GM19468 (cell line): ENCODE measurements at regions not wholly inside any gene's neighbourhood (a gene's known extent, or its start where the extent isn't known, plus 50 kb on each side); places are given as distances from the start of the nearest gene placed in this dataset.
"Not testable (repeated sequence)": the region's sequence is repeated elsewhere in the genome, so short reads cannot be mapped to it uniquely, and the experiment has no call there.

Experiments used
- ATAC-seq: cut with Tn5 transposase; IDR thresholded peaks from one replicate; pipeline ENCODE4 v1.9.1; 2021; ENCODE audit warnings: mild to moderate bottlenecking, moderate library complexity, moderate number of reproducible peaks; ENCODE audit not compliant: unreplicated experiment; ENCODE audit errors: extremely low read depth

DNA sequence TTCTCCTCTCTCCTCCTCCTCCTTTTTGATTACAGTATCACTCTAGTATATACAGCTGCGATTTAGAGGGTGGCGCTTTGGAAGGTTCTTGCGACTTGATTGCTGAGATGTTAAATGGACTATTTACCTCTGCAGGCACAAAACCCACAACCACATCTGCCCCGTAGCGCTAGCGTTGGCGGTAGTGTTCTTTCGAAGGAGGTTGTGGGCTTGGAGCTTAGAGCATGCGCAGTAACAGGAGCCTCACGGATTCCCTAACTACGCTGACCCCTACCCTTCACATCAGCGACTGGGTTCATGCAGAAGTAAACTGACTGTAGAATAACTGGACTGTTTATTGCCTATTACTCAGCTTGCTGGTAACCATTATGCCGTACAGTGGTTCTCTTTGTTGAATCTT, 58.0 kb downstream of the CGGBP1 start:
- ATAC-seq, result no peak

DNA sequence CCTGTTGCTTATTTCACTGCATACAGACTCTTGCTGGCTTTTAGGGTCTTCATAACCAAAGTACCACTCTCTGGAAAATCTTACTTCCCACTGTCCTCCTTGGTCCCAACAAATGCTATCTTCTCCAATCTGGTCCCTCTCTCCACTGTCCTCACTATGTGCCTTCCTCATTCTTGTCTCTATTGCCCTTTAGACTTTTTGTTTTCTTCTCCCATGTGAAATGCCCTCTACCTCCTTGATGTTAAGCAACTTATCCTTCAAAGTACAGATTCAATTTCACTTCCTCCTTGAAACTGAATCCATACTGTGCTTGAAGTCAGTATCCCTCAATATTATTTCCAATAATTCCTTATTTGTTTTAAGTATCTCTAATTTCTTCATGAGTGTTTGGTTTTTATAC, 60.8 kb downstream of the CGGBP1 start:
- no peak for ATAC-seq

DNA sequence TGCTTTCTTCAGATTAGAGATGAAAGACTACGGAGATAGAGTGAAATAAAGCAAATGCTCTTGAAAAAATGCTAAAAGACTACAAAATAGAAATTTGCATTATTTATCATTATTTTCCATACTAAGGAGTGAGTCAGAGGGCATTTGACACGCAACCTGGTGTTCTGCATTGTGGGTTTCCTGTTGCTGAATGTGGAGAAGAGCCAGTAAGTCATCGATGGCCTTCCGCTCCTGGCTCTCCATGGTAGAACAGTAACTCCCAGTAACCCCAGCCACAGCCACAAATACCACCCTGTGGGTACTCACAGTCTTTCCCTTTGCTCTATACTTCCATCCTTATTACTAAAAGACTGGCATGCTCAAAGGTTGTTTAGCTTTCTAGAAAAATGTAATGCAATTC, 61.5 kb downstream of the CGGBP1 start:
- ATAC-seq, result peak; percentile 78

DNA sequence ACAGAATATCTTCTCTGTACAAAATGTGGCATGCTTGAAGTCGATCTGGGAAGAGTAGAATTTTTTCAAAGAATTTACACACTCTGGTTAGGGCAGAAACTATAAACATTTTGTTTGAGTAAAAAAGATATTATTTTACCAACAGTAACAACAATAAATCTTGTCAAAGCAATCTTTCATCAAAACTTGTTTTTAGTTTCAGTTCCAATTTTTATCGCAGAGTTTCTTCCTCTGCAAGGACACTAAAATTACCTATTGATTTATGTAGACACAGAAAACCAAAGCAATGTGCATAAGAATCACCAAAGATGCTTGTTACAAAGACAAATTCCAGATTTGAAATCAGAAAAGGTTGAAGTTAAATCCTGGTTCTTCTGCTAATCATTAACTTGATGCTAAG, 61.9 kb downstream of the CGGBP1 start:
- ATAC-seq, result no peak

DNA sequence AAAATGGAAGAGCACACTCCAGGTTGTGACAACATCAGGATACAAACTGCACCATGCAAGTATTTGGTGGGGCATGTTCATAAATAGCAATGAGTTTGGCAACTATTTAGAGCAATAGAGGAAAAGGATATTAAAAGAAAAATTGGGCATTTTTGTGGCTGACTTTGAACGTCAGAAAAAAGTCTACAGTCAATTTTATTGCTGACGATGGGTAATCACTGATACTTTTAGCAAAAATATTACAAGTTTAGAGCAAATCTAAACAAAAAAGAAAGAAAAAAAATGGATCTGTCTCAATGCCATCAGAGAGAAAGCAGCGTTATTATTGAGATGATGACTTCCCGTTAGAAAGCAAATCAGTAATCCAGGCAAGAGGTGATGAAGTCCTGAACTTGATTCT, 65.2 kb downstream of the CGGBP1 start:
- no peak for ATAC-seq

DNA sequence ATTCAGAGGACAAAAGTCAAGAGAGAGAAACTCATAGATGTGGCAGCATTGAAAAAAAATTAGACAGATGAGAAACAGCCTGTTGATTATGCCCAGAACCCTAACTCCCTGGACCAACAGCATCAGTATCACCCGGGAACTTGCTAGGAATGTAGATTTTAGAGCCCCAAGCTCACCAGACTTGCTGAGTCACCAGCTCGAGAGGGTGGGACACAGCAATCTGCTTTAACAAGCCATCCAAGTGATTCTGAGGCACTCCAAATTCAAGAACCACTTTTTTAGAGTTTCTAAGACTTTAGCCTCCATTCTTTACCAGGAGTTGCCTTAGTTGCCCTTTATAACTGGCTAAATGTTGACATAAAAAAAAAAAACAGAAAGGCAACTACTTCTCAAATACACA, 70.9 kb downstream of the CGGBP1 start:
- ATAC-seq, result no peak

DNA sequence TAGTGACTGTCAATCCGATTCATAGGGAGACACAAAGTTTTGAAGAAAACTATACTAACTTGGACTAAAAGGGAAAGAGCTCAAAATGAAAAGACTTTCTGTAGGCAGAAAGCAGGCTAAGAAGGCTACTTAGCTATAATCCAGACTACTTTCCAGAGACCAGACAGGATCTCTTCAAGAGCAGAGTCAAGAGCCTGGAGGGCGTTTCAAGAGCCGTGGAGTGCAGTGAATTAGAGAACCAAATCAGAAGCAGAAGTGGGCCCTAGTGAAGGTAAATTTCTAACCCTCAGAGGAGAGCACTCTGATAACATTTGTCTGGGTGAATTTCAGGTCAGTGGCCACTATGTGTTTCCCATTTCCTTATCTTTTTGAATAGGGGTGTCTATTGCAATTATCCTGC, 76.4 kb downstream of the CGGBP1 start:
- no peak for ATAC-seq

DNA sequence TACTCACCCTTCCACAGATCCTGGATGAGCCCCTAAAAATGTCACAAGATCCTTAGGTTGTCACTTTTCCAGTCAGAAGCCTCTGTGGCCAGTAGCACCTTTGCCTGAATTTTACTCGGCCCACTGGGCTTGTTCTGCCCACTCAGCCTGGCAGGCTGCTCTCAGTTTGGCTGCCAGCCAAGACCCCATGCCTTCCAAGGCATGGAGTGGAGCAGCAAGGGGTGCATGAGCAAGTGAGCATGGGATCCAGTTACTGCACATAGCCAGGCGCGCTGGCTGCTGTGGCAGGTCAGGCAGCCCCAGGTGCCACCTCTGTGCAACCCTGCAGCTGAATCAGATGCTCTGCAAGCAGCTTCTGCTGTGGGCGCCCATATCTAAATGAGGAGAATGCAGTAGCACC, 79.3 kb downstream of the CGGBP1 start:
- ATAC-seq, result no peak

DNA sequence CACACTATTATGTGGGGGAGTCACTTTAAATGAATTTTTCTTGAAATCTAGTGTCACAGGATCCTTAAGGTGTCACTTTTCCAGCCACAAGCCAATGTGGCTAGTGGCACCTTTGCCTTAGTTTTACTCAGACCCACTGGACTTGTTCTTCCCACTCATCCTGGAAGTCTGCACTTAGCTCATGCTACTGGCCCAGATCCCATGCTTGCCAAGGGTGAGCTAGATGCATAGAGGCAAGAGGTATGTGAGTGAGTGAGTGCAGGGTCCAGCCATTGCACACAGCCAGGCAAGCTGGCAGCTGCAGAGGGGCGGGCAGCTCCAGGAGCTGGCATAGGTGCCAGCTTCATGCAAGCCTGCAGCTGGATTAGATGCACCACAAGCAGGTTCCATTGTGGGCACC, 81.0 kb downstream of the CGGBP1 start:
- no peak for ATAC-seq

DNA sequence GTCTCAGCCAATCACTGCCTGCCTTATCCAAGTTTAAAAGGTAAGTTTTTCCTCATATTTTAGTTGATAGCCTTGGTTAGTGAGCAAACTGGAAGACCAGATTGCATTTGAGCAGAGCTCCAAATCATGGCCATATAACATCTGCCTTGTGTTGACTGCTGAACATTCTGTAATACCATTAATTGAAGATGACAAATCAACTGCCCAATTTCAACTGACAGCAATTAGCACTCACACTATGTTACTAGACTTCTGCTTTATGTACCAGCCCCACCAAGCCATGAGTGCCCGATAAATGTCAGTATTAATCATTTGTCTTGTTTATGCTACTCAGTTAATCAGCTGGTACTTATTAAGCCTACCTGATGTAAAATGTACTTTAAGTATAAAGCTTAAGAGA, 83.1 kb downstream of the CGGBP1 start:
- ATAC-seq, result no peak

DNA sequence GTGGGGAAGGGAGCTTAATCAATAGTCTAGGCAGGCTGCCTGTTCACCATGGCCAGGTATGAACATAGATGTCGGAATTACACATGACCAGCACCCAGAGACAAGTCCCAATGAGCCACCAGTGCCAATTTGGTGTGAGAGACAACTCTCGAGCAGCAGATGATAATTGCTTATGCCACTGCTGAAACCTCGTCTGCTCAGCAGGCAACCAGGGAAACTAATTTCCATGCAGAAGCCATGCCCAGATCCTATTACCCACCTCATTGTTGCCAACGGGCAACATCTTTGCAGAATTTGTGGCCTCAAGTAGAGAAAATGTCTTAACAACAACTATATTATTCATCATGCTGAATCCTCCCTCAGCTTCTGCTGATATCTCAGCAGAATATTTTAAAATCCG, 84.9 kb downstream of the CGGBP1 start:
- no peak for ATAC-seq

DNA sequence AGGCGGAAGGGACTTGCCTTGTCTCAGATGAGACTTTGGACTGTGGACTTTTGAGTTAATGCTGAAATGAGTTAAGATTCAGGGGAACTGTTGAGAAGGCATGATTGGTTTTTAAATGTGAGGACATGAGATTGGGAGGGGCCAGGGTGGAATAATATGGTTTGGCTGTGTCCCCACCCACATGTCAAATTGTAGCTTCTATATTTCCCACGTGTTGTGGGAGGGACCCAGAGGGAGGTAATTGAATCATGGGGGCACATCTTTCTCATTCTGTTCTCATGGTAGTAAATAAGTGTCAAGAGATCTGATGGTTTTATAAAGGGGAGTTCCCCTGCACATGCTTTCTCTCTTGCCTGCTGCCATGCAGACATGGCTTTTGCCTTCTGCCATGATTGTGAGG, 89.2 kb downstream of the CGGBP1 start:
- no peak for ATAC-seq

DNA sequence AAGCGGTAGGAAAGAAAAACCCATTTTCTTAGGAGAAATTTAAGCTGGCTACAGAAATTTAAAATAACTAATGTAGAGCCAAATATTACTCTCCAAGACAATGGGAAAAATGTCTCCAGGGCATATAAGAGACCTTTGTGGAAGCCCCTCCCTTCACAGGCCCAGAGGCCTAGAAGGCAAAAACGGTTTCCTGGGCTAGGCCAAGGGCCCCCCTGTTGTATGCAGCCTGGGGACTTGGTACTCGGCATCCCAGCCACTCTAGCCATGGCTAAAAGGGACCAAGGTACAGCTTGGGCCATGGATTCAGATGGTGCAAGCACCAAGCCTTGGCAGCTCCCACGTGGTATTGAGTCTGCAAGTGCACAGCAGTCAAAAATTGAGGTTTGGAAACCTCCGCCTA, 90.1 kb downstream of the CGGBP1 start:
- ATAC-seq, result no peak

DNA sequence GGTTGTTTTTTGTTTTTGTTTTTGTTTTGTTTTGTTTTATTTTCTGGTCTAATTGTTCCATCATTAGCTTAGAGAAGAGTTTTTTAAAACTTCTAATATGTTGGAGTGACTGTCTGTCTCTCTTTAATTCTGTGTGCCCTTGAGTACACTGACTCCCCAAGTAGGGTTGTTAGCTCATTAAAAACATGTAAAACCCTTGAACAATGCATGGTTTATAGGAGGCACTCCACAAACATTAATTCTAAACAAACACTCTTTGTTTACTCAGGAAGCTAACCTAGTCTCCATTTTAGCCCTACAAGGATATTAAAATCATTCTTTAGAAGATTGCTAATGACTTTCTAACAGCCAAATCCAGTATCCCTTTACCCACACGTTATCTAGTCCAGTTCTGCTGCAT, 100.5 kb downstream of the CGGBP1 start:
- ATAC-seq, result no peak

DNA sequence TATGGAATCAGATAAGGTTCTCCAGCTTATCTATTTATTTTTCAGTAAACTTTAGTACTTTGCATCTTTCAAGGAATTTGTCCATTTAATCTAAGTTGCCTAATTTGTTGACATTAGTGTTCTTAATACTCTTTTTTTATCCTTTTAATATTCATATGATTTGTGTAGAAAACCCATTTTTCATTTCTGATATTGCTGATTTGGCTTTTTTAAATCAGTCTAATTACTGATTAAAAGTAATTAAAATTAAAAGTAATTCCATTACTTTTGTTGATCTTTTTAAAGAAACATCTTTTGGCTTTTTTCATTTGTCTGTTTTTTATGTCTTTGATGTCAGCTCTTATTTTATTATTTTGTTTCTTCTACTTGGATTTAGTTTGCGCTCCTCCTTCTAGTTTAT, 101.2 kb downstream of the CGGBP1 start:
- no peak for ATAC-seq

DNA sequence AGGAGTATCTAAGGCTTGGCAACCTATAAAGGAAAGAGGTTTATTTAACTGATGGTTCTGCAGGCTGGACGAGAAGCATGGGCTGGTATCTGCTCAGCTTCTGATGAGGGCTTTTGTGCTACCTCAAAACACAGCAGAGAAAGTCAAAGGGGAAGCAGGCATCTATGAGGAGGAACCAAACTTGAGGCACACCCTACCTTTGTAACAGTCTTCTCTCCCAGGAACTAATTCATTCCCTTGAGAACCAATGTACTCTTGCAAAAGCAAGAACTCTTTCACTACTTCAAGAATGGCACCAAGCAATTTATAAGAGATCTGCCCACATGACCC, 109.0 kb downstream of the CGGBP1 start:
- ATAC-seq, result no peak

DNA sequence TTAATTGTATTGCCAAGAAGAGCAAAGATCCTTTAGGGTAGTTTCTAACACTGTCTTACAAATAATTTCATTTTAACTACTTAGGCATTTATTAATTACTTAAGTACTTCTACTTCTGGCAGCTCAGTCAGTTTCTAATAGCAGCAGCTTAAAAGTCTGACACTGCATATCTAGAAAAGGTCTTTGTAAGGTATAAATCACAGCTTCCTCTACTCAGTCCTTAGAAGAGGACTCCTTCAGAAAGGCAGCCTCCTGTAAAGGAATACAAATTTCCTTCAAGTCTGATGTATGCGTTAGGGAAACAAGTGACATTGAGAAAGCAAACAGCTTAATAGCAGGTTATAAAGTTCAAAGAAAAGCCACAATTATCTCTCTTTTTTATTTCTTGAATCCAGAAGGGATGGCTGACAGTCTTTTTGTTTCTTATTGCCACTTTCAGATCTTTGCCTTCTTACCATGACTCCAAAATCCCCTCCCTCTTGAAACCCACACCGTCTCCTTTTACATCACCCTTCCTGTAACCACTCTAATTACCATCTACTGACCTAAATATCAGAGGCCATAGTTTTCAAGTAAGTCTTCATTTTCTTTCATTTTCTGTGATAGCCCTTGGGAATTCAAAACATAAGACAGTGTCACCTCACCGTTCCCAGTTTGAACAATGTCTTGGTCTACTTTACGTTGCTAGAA, 109.5 kb downstream of the CGGBP1 start:
- no peak for ATAC-seq

DNA sequence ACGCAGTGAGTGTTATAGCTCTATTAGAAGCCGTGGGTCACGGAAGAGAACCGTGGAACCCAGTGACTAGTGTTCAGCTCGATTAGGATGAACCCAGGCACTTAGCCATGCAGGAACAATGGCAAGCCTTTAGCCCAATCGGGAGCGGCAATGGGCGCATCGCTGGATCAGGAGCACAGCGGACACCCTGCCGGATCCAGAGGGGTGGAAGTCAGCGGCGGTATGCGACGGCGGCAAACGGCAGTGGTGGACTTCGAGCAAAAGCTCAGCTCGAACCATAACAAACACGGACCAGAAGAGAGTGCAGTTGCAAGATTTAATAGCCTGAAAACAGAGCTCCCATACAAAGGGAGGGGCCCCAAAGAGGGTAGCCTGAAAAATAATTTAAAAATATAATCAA, 112.8 kb downstream of the CGGBP1 start:
- ATAC-seq, result not testable (repeated sequence)

DNA sequence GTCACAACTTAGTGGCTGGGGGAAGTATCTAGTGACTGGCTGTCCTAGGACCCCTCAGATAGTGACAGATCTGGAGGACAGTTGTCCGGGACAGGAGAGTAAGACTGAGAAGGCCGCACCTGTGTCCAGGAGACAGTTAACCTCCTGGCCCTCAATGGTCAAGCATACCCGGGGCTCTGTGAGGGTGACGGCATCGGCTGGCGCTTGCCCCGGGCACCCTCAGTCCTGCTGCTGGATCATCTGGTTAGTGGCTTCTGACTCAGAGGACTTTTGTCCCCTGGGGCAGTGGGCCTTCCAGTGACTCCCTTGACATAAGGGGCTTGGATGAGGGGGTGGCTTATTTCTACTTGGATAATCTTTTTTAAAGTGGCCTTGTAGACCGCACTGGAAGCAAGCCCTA, 116.5 kb downstream of the CGGBP1 start:
- not testable (repeated sequence) for ATAC-seq

DNA sequence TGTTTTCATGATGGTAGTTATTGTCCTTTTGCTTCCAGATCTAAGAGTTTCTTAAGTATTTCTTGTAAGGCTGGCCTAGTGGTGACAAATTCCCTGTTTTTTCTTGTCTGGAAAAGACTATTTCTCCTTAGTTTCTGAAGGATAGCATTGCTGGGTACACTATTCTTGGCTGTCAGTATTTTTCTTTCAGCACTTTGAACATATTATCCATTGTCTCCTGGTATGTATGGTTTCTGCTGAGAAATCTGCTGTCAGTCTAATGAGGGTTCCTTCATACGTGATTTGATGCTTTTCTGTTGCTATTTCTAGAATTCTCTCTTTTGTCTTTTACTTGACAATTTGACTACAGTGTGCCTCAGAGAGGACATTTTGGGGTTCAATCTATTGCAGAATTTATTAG, 134.3 kb downstream of the CGGBP1 start:
- ATAC-seq, result no peak

DNA sequence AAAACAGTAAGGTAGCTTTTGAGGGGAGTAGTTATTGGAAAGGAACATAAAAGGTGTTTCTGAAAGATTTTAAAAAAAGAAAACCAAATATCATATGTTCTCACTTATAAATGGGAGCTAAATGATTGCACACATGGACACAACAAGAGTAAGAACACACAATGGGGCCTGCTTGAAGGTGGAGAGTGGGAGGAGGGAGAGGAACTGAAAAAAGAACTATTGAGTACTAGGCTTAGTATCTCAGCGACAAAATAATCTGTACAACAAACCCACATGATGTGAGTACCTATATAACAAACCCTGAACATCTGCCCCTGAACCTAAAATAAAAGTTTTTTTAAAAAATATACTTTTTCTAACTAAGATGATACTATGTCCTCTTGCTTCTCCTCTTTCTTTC, 138.3 kb downstream of the CGGBP1 start:
- ATAC-seq, result no peak

DNA sequence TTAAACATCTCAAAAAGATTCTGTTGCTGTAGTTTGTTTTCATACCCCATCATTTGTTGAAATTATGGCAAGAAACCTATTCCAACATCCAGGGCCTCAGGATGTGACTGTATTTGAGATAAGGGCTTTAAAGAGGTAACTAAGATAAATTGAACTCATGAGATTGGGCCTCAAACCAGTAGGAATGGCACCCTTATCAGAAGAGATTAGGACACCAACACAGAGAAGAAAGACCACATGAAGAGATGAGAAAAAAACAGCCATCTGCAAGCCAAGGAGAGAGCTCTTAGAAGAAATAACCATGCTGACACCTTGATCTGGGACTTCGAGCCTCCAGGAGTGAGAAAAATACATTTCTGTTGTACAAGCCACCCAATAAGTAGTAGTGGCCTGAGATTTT, 157.7 kb downstream of the CGGBP1 start:
- ATAC-seq, result no peak

DNA sequence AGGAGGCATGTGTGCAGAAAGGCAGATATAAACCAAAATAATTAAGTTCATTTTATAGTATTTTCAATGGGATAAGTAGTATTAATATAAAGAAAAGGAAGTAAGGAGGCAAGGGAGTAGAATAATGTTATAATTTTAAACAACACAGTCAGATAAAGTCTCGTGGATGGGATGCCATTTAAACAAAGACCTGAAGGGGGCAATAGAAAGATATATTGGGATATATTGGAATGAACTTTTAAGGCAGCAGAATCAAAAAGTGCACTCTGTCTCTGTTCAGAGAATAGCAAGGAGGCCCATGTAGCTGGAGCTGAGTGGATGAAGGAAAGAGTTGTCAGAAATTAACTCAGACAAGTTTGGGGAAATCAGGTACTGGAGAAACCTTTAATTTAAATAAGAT, 158.7 kb downstream of the CGGBP1 start:
- no peak for ATAC-seq
